B cell (primary cell): ENCODE measurements at regions not wholly inside any gene's neighbourhood (a gene's known extent, or its start where the extent isn't known, plus 50 kb on each side); places are given as distances from the start of the nearest gene placed in this dataset.
A peak's percentile ranks its signal among the peaks of the same experiment; 100 is the strongest.
"Not testable (repeated sequence)": the region's sequence is repeated elsewhere in the genome, so short reads cannot be mapped to it uniquely, and the experiment has no call there.

Experiments
- ATAC-seq: fragments of 200-7000 bp; cut with Tn5 transposase; one replicate; pipeline ENCODE4 v1.10.0; 2021; ENCODE audit warnings: low read depth, mild to moderate bottlenecking, moderate number of reproducible peaks, moderate library complexity
- CTCF ChIA-PET: fragments of 350-600 bp; sonication (Branson Sonifier 250); formaldehyde crosslinking; loops from one replicate; lab custom pipeline; 2021; ENCODE audit warnings: antibody characterized with exemption, inconsistent platforms; lab: Charles Lee
- POLR2A ChIA-PET: fragments of 350-600 bp; sonication (Branson Sonifier 250); formaldehyde crosslinking; loops from one replicate; lab custom pipeline; 2021; ENCODE audit warnings: antibody characterized with exemption; lab: Charles Lee
- DNase-seq: peaks from one replicate; pipeline ENCODE4 v3.0.0; 2013
- H2AFZ ChIP-seq: 2 replicates; pipeline ENCODE4 v1.6.1; 2012; ENCODE audit warnings: mild to moderate bottlenecking, low read depth, low read length; ENCODE audit not compliant: insufficient read depth, poor library complexity, severe bottlenecking
- H3K27ac ChIP-seq, 2 donors: 1 replicate in 1 of 2; 2 replicates in 1 of 2; pipeline ENCODE4 v1.5.1; 2012 to 2013; ENCODE audit warnings: low read length in 2 of 2, mild to moderate bottlenecking in 2 of 2, moderate library complexity in 1 of 2
- H3K27me3 ChIP-seq, 4 experiments: fragments of 200-600 bp in 1 of 4; sonication (generic) in 1 of 4; replicated peaks in 1 of 4; 1 replicate in 2 of 4; 2 replicates in 2 of 4; pipeline versions ENCODE4 v1.6.1 to v1.7.0; 2013 to 2016; ENCODE audit warnings: low read length in 3 of 4, mild to moderate bottlenecking in 2 of 4, mixed read lengths in 1 of 4, moderate library complexity in 1 of 4; ENCODE audit not compliant: insufficient read depth in 4 of 4, control insufficient read depth in 3 of 4; ENCODE audit errors: control extremely low read depth in 1 of 4
- H3K36me3 ChIP-seq, 2 experiments: replicated peaks in 1 of 2; 1 replicate in 1 of 2; 2 replicates in 1 of 2; pipeline versions ENCODE4 v1.6.1 to v1.7.1; 2013; ENCODE audit warnings: low read length in 1 of 2; ENCODE audit not compliant: insufficient read depth in 2 of 2, control insufficient read depth in 1 of 2; ENCODE audit errors: control extremely low read depth in 1 of 2, extremely low read depth in 1 of 2
- H3K4me1 ChIP-seq, 2 donors: fragments of 200-600 bp in 1 of 2; sonication (generic) in 1 of 2; 1 replicate in 1 of 2; 2 replicates in 1 of 2; pipeline versions ENCODE4 v1.5.1 to v1.6.1; 2013 to 2017; ENCODE audit warnings: low read length in 2 of 2; ENCODE audit not compliant: control insufficient read depth in 2 of 2, insufficient read depth in 2 of 2
- H3K4me2 ChIP-seq: replicated peaks from 2 replicates; pipeline ENCODE3; 2012; ENCODE audit warnings: mild to moderate bottlenecking, low read depth, low read length; ENCODE audit not compliant: poor library complexity, severe bottlenecking
- H3K4me3 ChIP-seq, 5 experiments: fragments of 200-600 bp in 1 of 5; sonication (generic) in 1 of 5; 1 replicate in 3 of 5; 2 replicates in 2 of 5; pipeline versions ENCODE4 v1.5.1 to v1.7.0; 2011 to 2016; ENCODE audit warnings: low read length in 4 of 5, mild to moderate bottlenecking in 4 of 5, low read depth in 2 of 5, control low read depth in 1 of 5, moderate library complexity in 1 of 5; ENCODE audit not compliant: insufficient read depth in 1 of 5; ENCODE audit errors: control extremely low read depth in 1 of 5, extremely low read depth in 1 of 5
- H3K79me2 ChIP-seq: fragments of 200-600 bp; sonication (generic); one replicate; pipeline ENCODE4 v1.6.0; 2016; ENCODE audit warnings: low read length; ENCODE audit not compliant: control insufficient read depth, insufficient read depth
- H3K9ac ChIP-seq: fragments of 200-600 bp; sonication (generic); 2 replicates; pipeline ENCODE4 v1.6.1; 2017; ENCODE audit warnings: mild to moderate bottlenecking, low read length, moderate library complexity
- H3K9me3 ChIP-seq, 3 donors: one replicate each; pipeline versions ENCODE4 v1.6.1 to v1.7.1; 2013; ENCODE audit warnings: low read length in 2 of 3; ENCODE audit not compliant: control insufficient read depth in 2 of 3, insufficient read depth in 1 of 3; ENCODE audit errors: control extremely low read depth in 1 of 3
- H4K20me1 ChIP-seq: 2 replicates; pipeline ENCODE4 v1.6.0; 2012; ENCODE audit warnings: mild to moderate bottlenecking, low read length; ENCODE audit not compliant: insufficient read depth, control insufficient read depth, poor library complexity, severe bottlenecking
- H3K27ac Mint-ChIP-seq: one replicate; pipeline ENCODE4 v1.8.0; 2021; ENCODE audit warnings: mixed read lengths
- H3K27me3 Mint-ChIP-seq: one replicate; pipeline ENCODE4 v1.8.0; 2021; ENCODE audit warnings: mixed read lengths
- H3K4me1 Mint-ChIP-seq: one replicate; pipeline ENCODE4 v1.8.0; 2021; ENCODE audit warnings: mixed read lengths
- H3K4me3 Mint-ChIP-seq: one replicate; pipeline ENCODE4 v1.8.0; 2021; ENCODE audit warnings: mixed read lengths
- H3K9me3 Mint-ChIP-seq: one replicate; pipeline ENCODE4 v1.8.0; 2022; ENCODE audit warnings: mixed read lengths; ENCODE audit not compliant: insufficient read depth
- WGBS: methylation state at CpG from one replicate; pipeline ENCODE4 v1.1.5; 2013; ENCODE audit warnings: missing lambda C conversion rate; ENCODE audit not compliant: insufficient coverage; 5-methylcytosine and 5-hydroxymethylcytosine counted together
- intact Hi-C: fragments of 100-400 bp; cut with micrococcal nuclease; formaldehyde crosslinking; loops from one replicate; pipeline ENCODE4 v1.10.0; 2022

GRCh38 chr21:9881430-9881829, 640.0 kb upstream of the TPTE start:
- H3K9me3 Mint-ChIP-seq, DNase-seq, H3K27me3 ChIP-seq, H3K4me2 ChIP-seq, H3K27me3 Mint-ChIP-seq, H3K4me3 ChIP-seq, H4K20me1 ChIP-seq, H3K4me1 Mint-ChIP-seq, H3K36me3 ChIP-seq, H3K79me2 ChIP-seq, H3K27ac Mint-ChIP-seq, H3K9ac ChIP-seq, H3K27ac ChIP-seq, H3K4me3 Mint-ChIP-seq, POLR2A ChIA-PET, ATAC-seq, intact Hi-C loops, CTCF ChIA-PET, H2AFZ ChIP-seq, H3K4me1 ChIP-seq: not testable (repeated sequence)
- H3K9me3 ChIP-seq = peaks cover 1 to 21% (median 3%) of the 10 kb centered on the region in 3 donors
- 71% methylated on average over 4 of the region's 4 CpGs for WGBS

DNA sequence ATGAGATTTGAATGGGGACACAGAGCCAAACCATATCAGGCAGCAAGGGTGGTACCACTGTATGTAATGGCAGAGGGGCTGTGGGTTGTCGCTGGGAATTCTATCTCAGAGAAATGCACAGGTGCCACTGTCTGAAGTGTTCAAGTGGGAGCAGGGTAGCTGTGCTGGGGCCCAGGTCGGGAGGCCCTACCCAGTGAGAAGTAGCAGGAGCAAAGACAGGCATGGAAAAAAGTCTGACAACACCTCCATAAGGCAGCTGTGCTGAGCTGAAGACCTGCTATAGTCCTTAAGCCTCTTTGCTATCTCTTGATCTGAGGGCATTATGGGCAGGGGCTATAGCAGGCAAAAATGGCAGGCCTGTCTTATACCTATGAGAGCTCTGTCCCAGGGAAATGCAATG, 638.3 kb upstream of the TPTE start:
- H3K4me3 Mint-ChIP-seq, POLR2A ChIA-PET: not testable (repeated sequence)
- 44% methylated on average over 2 of the region's 2 CpGs for WGBS

GRCh38 chr21:9883571-9884282, 637.7 kb upstream of the TPTE start:
- CTCF ChIA-PET, H3K79me2 ChIP-seq, ATAC-seq, POLR2A ChIA-PET, H3K27me3 Mint-ChIP-seq, H3K27me3 ChIP-seq, H3K27ac Mint-ChIP-seq, H3K4me1 ChIP-seq, H3K4me2 ChIP-seq, H2AFZ ChIP-seq, H3K4me3 ChIP-seq, H3K36me3 ChIP-seq, H3K4me3 Mint-ChIP-seq, intact Hi-C loops, H4K20me1 ChIP-seq, H3K9me3 Mint-ChIP-seq, H3K4me1 Mint-ChIP-seq, H3K9ac ChIP-seq, H3K27ac ChIP-seq: not testable (repeated sequence)
- 60% methylated on average over 2 of the region's 2 CpGs for WGBS
- H3K9me3 ChIP-seq = peaks cover 1 to 21% (median 3%) of the 10 kb centered on the region in 3 donors
- peak; percentile 3 for DNase-seq

More for the DNA sequence above, 638.3 kb upstream of the TPTE start:
- H3K4me3 ChIP-seq, CTCF ChIA-PET, H3K4me1 ChIP-seq, H3K4me2 ChIP-seq, H3K79me2 ChIP-seq, H3K4me1 Mint-ChIP-seq, H3K9me3 Mint-ChIP-seq, intact Hi-C loops, DNase-seq, H3K27ac Mint-ChIP-seq, H3K27ac ChIP-seq, H4K20me1 ChIP-seq, H3K36me3 ChIP-seq, H3K9ac ChIP-seq, H3K27me3 ChIP-seq, H2AFZ ChIP-seq, ATAC-seq, H3K27me3 Mint-ChIP-seq: not testable (repeated sequence)
- H3K9me3 ChIP-seq = peaks cover 1 to 21% (median 3%) of the 10 kb centered on the region in 3 donors

- H3K79me2 ChIP-seq, H3K9me3 ChIP-seq, CTCF ChIA-PET, ATAC-seq, H3K4me1 ChIP-seq, H3K4me3 Mint-ChIP-seq, intact Hi-C loops, H3K4me1 Mint-ChIP-seq, H4K20me1 ChIP-seq, H3K27me3 ChIP-seq, H2AFZ ChIP-seq, H3K36me3 ChIP-seq, POLR2A ChIA-PET, H3K9ac ChIP-seq, H3K4me3 ChIP-seq, H3K27me3 Mint-ChIP-seq, H3K4me2 ChIP-seq, DNase-seq, H3K27ac Mint-ChIP-seq, H3K27ac ChIP-seq, H3K9me3 Mint-ChIP-seq: not testable (repeated sequence)
- WGBS = 29% methylated on average over 1 of the region's 6 CpGs
These were observed 632.9 kb upstream of the TPTE start for GRCh38 chr21:9888500-9888899.
